H1 (cell line): ENCODE measurements at regions not wholly inside any gene's neighbourhood (a gene's known extent, or its start where the extent isn't known, plus 50 kb on each side); places are given as distances from the start of the nearest gene placed in this dataset.
A peak's percentile ranks its signal among the peaks of the same experiment; 100 is the strongest.

Experiments
- CTCF ChIA-PET: fragments of 300-600 bp; sonication (Branson Sonifier 250); formaldehyde crosslinking; loops from one replicate; lab custom pipeline; 2021; ENCODE audit not compliant: partially characterized antibody; lab: Charles Lee
- POLR2A ChIA-PET: fragments of 300-600 bp; sonication (Branson Sonifier 250); formaldehyde crosslinking; loops from one replicate; lab custom pipeline; 2021; ENCODE audit warnings: inconsistent platforms; ENCODE audit not compliant: partially characterized antibody; lab: Charles Lee
- DNase-seq, 2 experiments: peaks; one replicate each; pipeline versions ENCODE4 v3.0.0 to v3.0.0-alpha.2; 2010 to 2022; ENCODE audit warnings: low spot score in 2 of 2, low read depth in 1 of 2, mixed read lengths in 1 of 2
- FAIRE-seq: peaks from 2 replicates; lab custom pipeline; 2011; peaks lifted over from hg19 to GRCh38; lab: Jason Lieb, UNC
- H2AFZ ChIP-seq: 2 replicates; pipeline ENCODE4 v1.8.1; 2012; ENCODE audit warnings: low read length, inconsistent platforms
- H2AK5ac ChIP-seq: 2 replicates; pipeline ENCODE4 v1.6.1; 2013; ENCODE audit warnings: low read depth, low read length
- H2BK120ac ChIP-seq: replicated peaks from 2 replicates; pipeline ENCODE3; 2013; ENCODE audit warnings: low read depth, low read length, inconsistent platforms
- H2BK12ac ChIP-seq: 2 replicates; pipeline ENCODE4 v1.6.1; 2013; ENCODE audit warnings: low read depth, low read length
- H2BK15ac ChIP-seq: 2 replicates; pipeline ENCODE4 v1.6.1; 2013; ENCODE audit warnings: low read length
- H2BK20ac ChIP-seq: 2 replicates; pipeline ENCODE4 v1.6.1; 2013; ENCODE audit warnings: low read length
- H2BK5ac ChIP-seq: 2 replicates; pipeline ENCODE4 v1.6.1; 2013; ENCODE audit warnings: low read depth, low read length
- H3K14ac ChIP-seq: 2 replicates; pipeline ENCODE4 v1.6.1; 2013; ENCODE audit warnings: inconsistent platforms; ENCODE audit not compliant: insufficient read length
- H3K18ac ChIP-seq: 2 replicates; pipeline ENCODE4 v1.6.1; 2013; ENCODE audit warnings: low read length; ENCODE audit errors: extremely low read depth
- H3K23ac ChIP-seq: 2 replicates; pipeline ENCODE4 v1.6.1; 2013; ENCODE audit warnings: inconsistent platforms; ENCODE audit not compliant: insufficient read length
- H3K23me2 ChIP-seq: 2 replicates; pipeline ENCODE4 v1.6.1; 2013; ENCODE audit warnings: low read depth, low read length
- H3K27ac ChIP-seq: 2 replicates; pipeline ENCODE4 v1.6.1; 2011; ENCODE audit warnings: low read depth, low read length, inconsistent platforms
- H3K27me3 ChIP-seq, 4 experiments: replicated peaks in 1 of 4; 1 replicate in 1 of 4; 2 replicates in 3 of 4; pipeline versions ENCODE4 v1.6.1 to v1.8.1; 2011 to 2013; ENCODE audit warnings: low read length in 3 of 4, mild to moderate bottlenecking in 3 of 4, inconsistent platforms in 2 of 4, mixed read lengths in 2 of 4, moderate library complexity in 1 of 4; ENCODE audit not compliant: control insufficient read depth in 3 of 4, insufficient read depth in 3 of 4; ENCODE audit errors: extremely low read depth in 1 of 4
- H3K36me3 ChIP-seq, 4 experiments: 2 replicates each; pipeline versions ENCODE4 v1.6.1 to v1.8.1; 2011 to 2013; ENCODE audit warnings: mild to moderate bottlenecking in 4 of 4, low read length in 3 of 4, moderate library complexity in 2 of 4, control low read depth in 1 of 4, inconsistent platforms in 1 of 4; ENCODE audit not compliant: insufficient read depth in 4 of 4, control insufficient read depth in 2 of 4
- H3K4ac ChIP-seq: replicated peaks from 2 replicates; pipeline ENCODE3; 2013; ENCODE audit warnings: low read length, low read depth, mixed read lengths, inconsistent platforms; ENCODE audit not compliant: insufficient read length
- H3K4me1 ChIP-seq, 4 experiments: replicated peaks in 1 of 4; 1 replicate in 1 of 4; 2 replicates in 3 of 4; pipeline versions ENCODE4 v1.6.1 to v1.8.1; 2011 to 2013; ENCODE audit warnings: low read length in 3 of 4, inconsistent platforms in 2 of 4, mixed read lengths in 1 of 4; ENCODE audit not compliant: insufficient read depth in 4 of 4, control insufficient read depth in 3 of 4
- H3K4me2 ChIP-seq, 2 experiments: 2 replicates each; pipeline versions ENCODE4 v1.6.1 to v1.8.1; 2011 to 2013; ENCODE audit warnings: low read depth in 2 of 2, low read length in 2 of 2, control low read depth in 1 of 2, inconsistent platforms in 1 of 2, mild to moderate bottlenecking in 1 of 2; ENCODE audit not compliant: insufficient read depth in 1 of 2
- H3K4me3 ChIP-seq, 4 experiments: fragments of 200-600, 300-600 bp in 1 of 4; sonication (generic), shearing (Covaris generic), sonication (Bioruptor Twin) in 1 of 4; 2 replicates each; pipeline versions ENCODE4 v1.5.1 to v1.8.1; 2011 to 2016; ENCODE audit warnings: low read length in 4 of 4, low read depth in 3 of 4, control low read depth in 2 of 4, inconsistent platforms in 2 of 4, mild to moderate bottlenecking in 2 of 4, mixed read lengths in 1 of 4, moderate library complexity in 1 of 4; ENCODE audit not compliant: insufficient read depth in 2 of 4; ENCODE audit errors: extremely low read depth in 1 of 4
- H3K56ac ChIP-seq: replicated peaks from 2 replicates; pipeline ENCODE3; 2013; ENCODE audit warnings: low read depth, mild to moderate bottlenecking, mixed read lengths, low read length, inconsistent platforms; ENCODE audit not compliant: insufficient read length
- H3K79me1 ChIP-seq: 2 replicates; pipeline ENCODE4 v1.6.1; 2013; ENCODE audit warnings: low read depth, low read length, control low read depth
- H3K79me2 ChIP-seq, 2 experiments: 2 replicates each; pipeline versions ENCODE4 v1.6.1 to v1.8.1; 2012 to 2013; ENCODE audit warnings: low read length in 2 of 2, mild to moderate bottlenecking in 2 of 2, inconsistent platforms in 1 of 2; ENCODE audit not compliant: insufficient read depth in 2 of 2, control insufficient read depth in 1 of 2
- H3K9ac ChIP-seq, 4 experiments: replicated peaks in 1 of 4; 1 replicate in 1 of 4; 2 replicates in 3 of 4; pipeline versions ENCODE4 v1.6.1 to v1.8.1; 2011 to 2013; ENCODE audit warnings: low read depth in 3 of 4, low read length in 3 of 4, control low read depth in 2 of 4, mild to moderate bottlenecking in 2 of 4, moderate library complexity in 2 of 4, inconsistent platforms in 1 of 4; ENCODE audit errors: extremely low read depth in 1 of 4
- H3K9me3 ChIP-seq, 2 experiments: 2 replicates each; pipeline versions ENCODE4 v1.6.1 to v1.8.1; 2012 to 2013; ENCODE audit warnings: mild to moderate bottlenecking in 2 of 2, moderate library complexity in 2 of 2, control low read depth in 1 of 2, inconsistent platforms in 1 of 2, low read depth in 1 of 2, low read length in 1 of 2, mixed read lengths in 1 of 2; ENCODE audit not compliant: insufficient read depth in 2 of 2
- H4K20me1 ChIP-seq, 2 experiments: replicated peaks in 1 of 2; 2 replicates each; pipeline versions ENCODE3 to v1.8.1; 2011 to 2013; ENCODE audit warnings: inconsistent platforms in 2 of 2, low read length in 2 of 2, mild to moderate bottlenecking in 1 of 2; ENCODE audit not compliant: insufficient read depth in 2 of 2, control insufficient read depth in 1 of 2
- H4K5ac ChIP-seq: 2 replicates; pipeline ENCODE4 v1.6.1; 2013; ENCODE audit warnings: low read length, low read depth, mixed read lengths, inconsistent platforms; ENCODE audit not compliant: insufficient read length
- H4K8ac ChIP-seq: 2 replicates; pipeline ENCODE4 v1.8.0; 2013; ENCODE audit warnings: mild to moderate bottlenecking, moderate library complexity, low read length, inconsistent platforms; ENCODE audit not compliant: insufficient read depth; ENCODE audit errors: extremely low read depth
- H4K91ac ChIP-seq: replicated peaks from 2 replicates; pipeline ENCODE3; 2013; ENCODE audit warnings: low read length, mixed read lengths, inconsistent platforms; ENCODE audit not compliant: insufficient read length
- CEBPB ChIP-seq: IDR thresholded peaks from 2 replicates; pipeline ENCODE4 v1.6.1; 2012; ENCODE audit warnings: low read depth, low read length
- CHD1 ChIP-seq: IDR thresholded peaks from 2 replicates; pipeline ENCODE4 v1.6.1; 2012; ENCODE audit warnings: low read depth, low read length, improper control_type of control experiment
- HDAC2 ChIP-seq, 2 experiments: fragments of 300-600 bp in 1 of 2; sonication (generic) in 1 of 2; IDR thresholded peaks; 2 replicates each; pipeline ENCODE4 v1.6.1; 2011 to 2012; ENCODE audit warnings: low read depth in 2 of 2, low read length in 2 of 2, mild to moderate bottlenecking in 2 of 2, moderate library complexity in 2 of 2, borderline replicate concordance in 1 of 2, inconsistent platforms in 1 of 2
- USF2 ChIP-seq: IDR thresholded peaks from 2 replicates; pipeline ENCODE4 v1.6.1; 2011; ENCODE audit warnings: low read length, improper control_type of control experiment
- WGBS, 2 experiments: shearing (Covaris generic) in 1 of 2; methylation state at CpG; one replicate each; pipeline versions ENCODE4 v1.1.6 to v1.1.7; 2013 to 2015; ENCODE audit warnings: low lambda C conversion rate in 2 of 2, mixed read lengths in 2 of 2, inconsistent platforms in 1 of 2, low coverage in 1 of 2, missing lambda C conversion rate in 1 of 2; ENCODE audit not compliant: insufficient replicate concordance in 2 of 2, insufficient coverage in 1 of 2, insufficient read length in 1 of 2; ENCODE audit errors: extremely low coverage in 1 of 2, missing lambda C conversion rate in 1 of 2; 5-methylcytosine and 5-hydroxymethylcytosine counted together

- Histone ChIP-seq H3K27me3 (no peaks in the 10 kb centered on the region), H3K23ac (no peak overlapping the region), H2BK120ac (no peak overlapping the region), H3K4me2 (no peak overlapping the region), H3K36me3 (no peaks in the 10 kb centered on the region), H3K4ac (no peak overlapping the region), H3K27ac (no peak overlapping the region), H2AK5ac (no peak overlapping the region), H3K56ac (no peak overlapping the region), H3K18ac (no peak overlapping the region), H2BK5ac (no peak overlapping the region), H3K9ac (no peak overlapping the region), H3K4me3 (no peak overlapping the region), H3K4me1 (peaks cover 0 to 6% (median 2%) of the 10 kb centered on the region in 4 experiments; a peak in 3 of 7 replicates), H4K20me1 (no peaks in the 10 kb centered on the region), H4K8ac (no peak overlapping the region), H3K14ac (no peak overlapping the region), H3K9me3 (no peaks in the 10 kb centered on the region), H3K23me2 (no peaks in the 10 kb centered on the region), H3K79me2 (no peaks in the 10 kb centered on the region), H2AFZ (no peak overlapping the region), H2BK20ac (no peak overlapping the region), H4K91ac (no peak overlapping the region), H2BK12ac (no peak overlapping the region), H4K5ac (no peak overlapping the region), H3K79me1 (no peaks in the 10 kb centered on the region), H2BK15ac (no peak overlapping the region)
- WGBS, 2 experiments, result 80% methylated on average over 6 of the region's 6 CpGs; no CpG with 5 or more reads in 1 of the 2 experiments
- TF ChIP-seq CHD1 (no peak), USF2 (no peak), CEBPB (0 out of 2 replicates have a peak, but pooled peaks have one; percentile 36), HDAC2 (IDR thresholded peaks at IDR 0.05; ENCODE audit: borderline replicate concordance in 1 of 2, low read depth in 2 of 2, low read length in 2 of 2) (no peak)
- DNase-seq (no peak), FAIRE-seq (no peak)
- POLR2A ChIA-PET, result interaction anchor here (0.5 kb wide), 1 partner anchor 30 kb away, joined by 3 read pairs; no protein-coding TSS in a partner anchor
- CTCF ChIA-PET, result no interaction called here
Measured at GRCh38 chr12:5251786-5252185, 180.1 kb upstream of the NTF3 start.
